ENCODE measurements at regions not wholly inside any gene's neighbourhood (a gene's known extent, or its start where the extent isn't known, plus 50 kb on each side); places are given as distances from the start of the nearest gene placed in this dataset.
A peak's percentile ranks its signal among the peaks of the same experiment; 100 is the strongest.

GRCh38 chr10:84047258-84048010, 91.9 kb upstream of the GHITM start:
- no peak for TF ChIP-seq CTCF (IDR thresholded peaks at IDR 0.05; ENCODE audit: control insufficient read depth, extremely low read depth, insufficient read depth)
- DNase-seq (ENCODE audit: low read depth), result no peak
- no peak overlapping the region for H3K4me3 ChIP-seq (ENCODE audit: low read depth, low read length)

GRCh38 chr10:84049645-84050011, 89.7 kb upstream of the GHITM start:
- DNase-seq (ENCODE audit: low read depth), result no peak
- no peak for TF ChIP-seq CTCF (IDR thresholded peaks at IDR 0.05; ENCODE audit: control insufficient read depth, extremely low read depth, insufficient read depth)
- H3K4me3 ChIP-seq (ENCODE audit: low read depth, low read length), result no peak overlapping the region

- TF ChIP-seq CTCF (IDR thresholded peaks at IDR 0.05; ENCODE audit: control insufficient read depth, extremely low read depth, insufficient read depth), result no peak
- DNase-seq (ENCODE audit: low read depth), result no peak
Observed at GRCh38 chr10:84053626-84054025, 85.7 kb upstream of the GHITM start.

GRCh38 chr10:84054743-84055142, 84.6 kb upstream of the GHITM start:
- TF ChIP-seq CTCF (IDR thresholded peaks at IDR 0.05; ENCODE audit: control insufficient read depth, extremely low read depth, insufficient read depth), result peak; percentile 30
- peak; percentile 39 for DNase-seq (ENCODE audit: low read depth)
- H3K4me3 ChIP-seq (ENCODE audit: low read depth, low read length), result no peak overlapping the region

More at GRCh38 chr10:84053626-84054025, 85.7 kb upstream of the GHITM start:
- no peak overlapping the region for H3K4me3 ChIP-seq (ENCODE audit: low read depth, low read length)

GRCh38 chr10:84059526-84059925, 79.8 kb upstream of the GHITM start:
- no peak for TF ChIP-seq CTCF (IDR thresholded peaks at IDR 0.05; ENCODE audit: control insufficient read depth, extremely low read depth, insufficient read depth)
- H3K4me3 ChIP-seq (ENCODE audit: low read depth, low read length), result no peak overlapping the region
- no peak for DNase-seq (ENCODE audit: low read depth)

- no peak for DNase-seq (ENCODE audit: low read depth)
- TF ChIP-seq CTCF (IDR thresholded peaks at IDR 0.05; ENCODE audit: control insufficient read depth, extremely low read depth, insufficient read depth), result no peak
Observed at GRCh38 chr10:84063440-84063839, 75.9 kb upstream of the GHITM start.

More at GRCh38 chr10:84063440-84063839, 75.9 kb upstream of the GHITM start:
- H3K4me3 ChIP-seq (ENCODE audit: low read depth, low read length), result no peak overlapping the region
